Cardiac muscle cell (in vitro differentiated cells and primary cell): ENCODE measurements at regions not wholly inside any gene's neighbourhood (a gene's known extent, or its start where the extent isn't known, plus 50 kb on each side); places are given as distances from the start of the nearest gene placed in this dataset.

Source experiments
- DNase-seq, 2 donors: peaks; one replicate each; pipeline versions ENCODE4 v3.0.0 to v3.0.0-alpha.2; 2010 to 2017; ENCODE audit warnings: low read depth in 1 of 2, low spot score in 1 of 2
- H3K27ac ChIP-seq: fragments of 200-600 bp; sonication (generic); 2 replicates; pipeline ENCODE4 v1.5.1; 2016
- H3K27me3 ChIP-seq: fragments of 200-600 bp; sonication (generic); 2 replicates; pipeline ENCODE4 v1.6.0; 2016; ENCODE audit warnings: control low read depth
- H3K36me3 ChIP-seq: fragments of 200-600 bp; sonication (generic); 2 replicates; pipeline ENCODE4 v1.5.1; 2016; ENCODE audit warnings: control low read depth
- H3K4me1 ChIP-seq: fragments of 200-600 bp; sonication (generic); 2 replicates; pipeline ENCODE4 v1.8.1; 2017; ENCODE audit warnings: low read depth, mild to moderate bottlenecking, mixed run types
- H3K4me3 ChIP-seq: fragments of 200-600 bp; sonication (generic); 2 replicates; pipeline ENCODE4 v1.5.1; 2016; ENCODE audit warnings: mild to moderate bottlenecking
- H3K9me3 ChIP-seq: fragments of 200-600 bp; sonication (generic); 2 replicates; pipeline ENCODE4 v1.5.1; 2017; ENCODE audit warnings: low read depth, mild to moderate bottlenecking, control low read depth
- TF ChIP-seq, protein P1 (sequence below): IDR thresholded peaks from 2 replicates; pipeline ENCODE4 v1.5.1; 2012; ENCODE audit warnings: low read depth, mild to moderate bottlenecking, low read length

DNA sequence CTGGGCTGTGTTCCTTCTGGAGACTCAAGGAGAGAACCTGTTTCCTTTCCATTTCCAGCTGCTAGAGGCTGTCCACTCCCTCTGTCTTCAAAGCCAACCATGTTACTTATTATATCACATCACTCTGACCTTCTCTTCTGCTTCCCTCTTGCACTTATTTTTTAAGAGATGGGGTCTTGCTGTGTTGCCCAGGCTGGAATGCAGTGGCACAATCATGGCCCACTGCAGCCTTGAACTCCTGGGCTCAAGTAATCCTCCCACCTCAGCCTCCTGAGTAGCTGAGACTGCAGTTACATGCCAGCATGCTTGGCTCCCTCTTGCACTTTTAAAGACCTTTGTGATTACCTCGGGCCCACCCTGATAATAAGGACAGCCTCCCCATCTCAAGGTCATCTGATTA is 160.0 kb upstream of the DTNBP1 start:
- DNase-seq = no peak

DNA sequence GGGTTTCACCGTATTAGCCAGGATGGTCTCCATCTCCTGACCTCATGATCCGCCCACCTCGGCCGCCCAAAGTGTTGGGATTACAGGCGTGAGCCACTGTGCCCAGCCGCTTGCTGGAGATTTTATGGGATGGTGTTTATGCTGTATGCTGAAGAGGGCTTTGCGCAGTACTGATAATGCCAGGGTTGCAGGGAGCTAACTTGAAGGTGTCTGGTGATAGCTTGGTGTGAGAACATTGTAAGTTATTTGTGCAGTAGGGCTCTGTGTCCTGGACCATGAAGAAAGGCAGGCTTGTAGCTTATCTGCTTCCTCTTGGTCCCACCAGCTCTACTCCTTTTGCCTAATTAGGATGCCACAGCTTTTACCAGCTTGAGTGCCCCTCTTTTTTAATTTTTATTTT is 157.0 kb upstream of the DTNBP1 start:
- H3K4me1 ChIP-seq = peaks cover 12% of the 10 kb centered on the region
- TF ChIP-seq, protein P1, sequence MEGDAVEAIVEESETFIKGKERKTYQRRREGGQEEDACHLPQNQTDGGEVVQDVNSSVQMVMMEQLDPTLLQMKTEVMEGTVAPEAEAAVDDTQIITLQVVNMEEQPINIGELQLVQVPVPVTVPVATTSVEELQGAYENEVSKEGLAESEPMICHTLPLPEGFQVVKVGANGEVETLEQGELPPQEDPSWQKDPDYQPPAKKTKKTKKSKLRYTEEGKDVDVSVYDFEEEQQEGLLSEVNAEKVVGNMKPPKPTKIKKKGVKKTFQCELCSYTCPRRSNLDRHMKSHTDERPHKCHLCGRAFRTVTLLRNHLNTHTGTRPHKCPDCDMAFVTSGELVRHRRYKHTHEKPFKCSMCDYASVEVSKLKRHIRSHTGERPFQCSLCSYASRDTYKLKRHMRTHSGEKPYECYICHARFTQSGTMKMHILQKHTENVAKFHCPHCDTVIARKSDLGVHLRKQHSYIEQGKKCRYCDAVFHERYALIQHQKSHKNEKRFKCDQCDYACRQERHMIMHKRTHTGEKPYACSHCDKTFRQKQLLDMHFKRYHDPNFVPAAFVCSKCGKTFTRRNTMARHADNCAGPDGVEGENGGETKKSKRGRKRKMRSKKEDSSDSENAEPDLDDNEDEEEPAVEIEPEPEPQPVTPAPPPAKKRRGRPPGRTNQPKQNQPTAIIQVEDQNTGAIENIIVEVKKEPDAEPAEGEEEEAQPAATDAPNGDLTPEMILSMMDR = no peak
- no peak for DNase-seq
- no peaks in the 10 kb centered on the region for H3K9me3 ChIP-seq
- H3K4me3 ChIP-seq = no peak overlapping the region
- H3K27ac ChIP-seq = no peak overlapping the region
- H3K27me3 ChIP-seq = no peaks in the 10 kb centered on the region
- H3K36me3 ChIP-seq = no peaks in the 10 kb centered on the region

More for the DNA sequence above, 160.0 kb upstream of the DTNBP1 start:
- no peaks in the 10 kb centered on the region for H3K36me3 ChIP-seq
- H3K27me3 ChIP-seq = no peaks in the 10 kb centered on the region
- H3K9me3 ChIP-seq = no peaks in the 10 kb centered on the region
- H3K4me1 ChIP-seq = peaks cover 15% of the 10 kb centered on the region
- TF ChIP-seq, protein P1 = no peak
- H3K27ac ChIP-seq = peak overlapping the region; percentile 50
- H3K4me3 ChIP-seq = no peak overlapping the region

DNA sequence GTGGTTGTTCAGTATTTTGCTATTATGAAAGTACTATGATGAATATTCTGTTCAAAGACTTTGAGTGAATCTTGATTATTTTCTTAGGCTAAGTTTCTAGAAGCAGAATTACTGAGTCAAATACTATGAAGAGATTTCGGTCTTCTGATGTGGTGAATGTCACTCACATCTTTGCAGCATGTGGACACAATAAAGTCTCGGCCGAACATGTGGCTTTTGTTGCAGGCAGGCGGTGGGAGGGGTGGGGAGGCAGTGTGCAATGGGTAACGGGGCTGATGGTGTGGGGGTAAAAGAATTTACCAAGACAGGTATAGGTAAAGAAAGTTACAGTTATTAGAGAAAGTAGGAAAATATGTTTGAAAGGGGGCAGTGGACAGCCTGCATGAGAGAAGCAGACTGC is 156.4 kb upstream of the DTNBP1 start:
- Histone ChIP-seq H3K4me1 (peaks cover 12% of the 10 kb centered on the region), H3K4me3 (no peak overlapping the region), H3K27ac (no peak overlapping the region), H3K27me3 (no peaks in the 10 kb centered on the region), H3K36me3 (no peaks in the 10 kb centered on the region), H3K9me3 (no peaks in the 10 kb centered on the region)
- no peak for DNase-seq
- TF ChIP-seq, protein P1 = no peak

DNA sequence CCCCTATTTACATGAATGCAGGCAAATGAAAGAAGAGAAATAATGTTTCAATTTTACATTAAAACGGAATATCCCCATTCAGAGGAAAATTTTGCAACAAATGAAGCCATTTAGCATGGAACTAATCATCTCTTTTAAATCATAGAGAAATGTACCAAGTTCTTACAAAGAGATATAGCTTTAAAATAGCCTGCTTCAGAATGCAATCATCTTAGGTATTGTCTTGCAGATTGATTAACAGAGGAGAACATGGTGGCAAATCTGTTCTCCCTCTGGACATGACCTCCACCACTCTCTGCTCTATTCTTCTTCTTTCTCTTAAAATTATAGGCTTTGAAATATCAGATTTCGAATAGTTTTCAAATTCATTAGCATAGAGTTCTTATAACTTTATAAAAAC is 155.7 kb upstream of the DTNBP1 start:
- TF ChIP-seq, protein P1 = no peak
- no peak overlapping the region for H3K4me3 ChIP-seq
- no peaks in the 10 kb centered on the region for H3K36me3 ChIP-seq
- no peaks in the 10 kb centered on the region for H3K27me3 ChIP-seq
- peaks cover 7% of the 10 kb centered on the region for H3K4me1 ChIP-seq
- H3K27ac ChIP-seq = no peak overlapping the region
- no peaks in the 10 kb centered on the region for H3K9me3 ChIP-seq
- DNase-seq = no peak

DNA sequence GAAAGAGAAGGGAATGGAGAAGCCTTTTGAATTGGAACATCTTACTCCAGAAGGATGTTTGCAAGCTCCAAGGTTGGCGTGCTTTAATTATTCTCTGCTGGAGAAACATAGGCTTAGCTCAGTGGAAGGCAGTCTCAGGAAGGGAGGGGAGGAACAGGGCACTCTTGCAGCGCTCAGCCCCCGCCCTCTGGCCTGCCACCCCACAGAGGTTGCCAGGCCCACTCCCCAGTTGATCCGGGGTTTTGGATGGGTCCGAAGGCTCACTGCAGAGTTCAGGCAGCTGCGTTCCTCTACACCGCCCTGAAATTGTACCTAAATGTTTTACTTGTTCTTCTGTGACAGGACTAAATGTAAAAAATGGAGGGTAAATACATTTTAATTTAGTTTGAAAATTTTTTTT is 155.2 kb upstream of the DTNBP1 start:
- no peaks in the 10 kb centered on the region for H3K36me3 ChIP-seq
- no peaks in the 10 kb centered on the region for H3K27me3 ChIP-seq
- no peak overlapping the region for H3K27ac ChIP-seq
- no peaks in the 10 kb centered on the region for H3K9me3 ChIP-seq
- TF ChIP-seq, protein P1 = no peak
- H3K4me1 ChIP-seq = peaks cover 2% of the 10 kb centered on the region
- H3K4me3 ChIP-seq = no peak overlapping the region
- DNase-seq = no peak

DNA sequence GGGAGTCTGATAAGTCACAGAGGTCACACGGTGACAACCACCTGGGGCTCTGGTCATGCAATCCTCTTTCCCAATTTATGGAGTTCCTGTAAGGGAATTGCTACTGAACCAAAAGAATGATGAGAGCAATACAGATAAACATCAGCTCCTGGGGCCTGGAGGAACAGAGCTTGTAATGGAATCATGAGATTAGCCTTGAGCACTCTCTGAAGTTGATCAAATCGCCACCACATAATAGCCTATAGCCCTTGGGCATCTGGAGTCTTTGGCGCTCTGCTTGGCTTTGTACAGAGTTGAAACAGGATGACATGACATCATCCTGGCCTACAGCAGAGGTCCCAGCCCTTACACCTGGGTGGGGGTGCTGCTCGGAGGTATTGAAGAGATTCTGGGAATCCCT is 154.3 kb upstream of the DTNBP1 start:
- Histone ChIP-seq H3K4me1 (no peaks in the 10 kb centered on the region), H3K27me3 (no peaks in the 10 kb centered on the region), H3K4me3 (no peak overlapping the region), H3K9me3 (no peaks in the 10 kb centered on the region), H3K36me3 (no peaks in the 10 kb centered on the region), H3K27ac (no peak overlapping the region)
- TF ChIP-seq, protein P1 = no peak
- DNase-seq = no peak
